HCT116 (cell line): ENCODE measurements at regions not wholly inside any gene's neighbourhood (a gene's known extent, or its start where the extent isn't known, plus 50 kb on each side); places are given as distances from the start of the nearest gene placed in this dataset.

Source experiments
- CBX3 ChIP-seq: IDR thresholded peaks from 2 replicates; pipeline ENCODE4 v1.6.1; 2012; ENCODE audit warnings: low read depth
- CTCF ChIP-seq, 3 experiments: fragments of 200-600 bp in 1 of 3; sonication (generic) in 1 of 3; IDR thresholded peaks in 2 of 3; conservative IDR thresholded peaks in 1 of 3; 2 replicates each; pipeline ENCODE4 v1.5.1; 2012 to 2017; ENCODE audit warnings: low read depth in 2 of 3, low read length in 2 of 3, antibody characterized with exemption in 1 of 3, borderline replicate concordance in 1 of 3, control low read depth in 1 of 3, mild to moderate bottlenecking in 1 of 3, mixed read lengths in 1 of 3, mixed run types in 1 of 3, moderate library complexity in 1 of 3; ENCODE audit not compliant: insufficient read depth in 1 of 3
- EZH2 ChIP-seq: fragments of 200-600 bp; sonication (generic); IDR thresholded peaks from 2 replicates; pipeline ENCODE4 v1.6.1; 2017; ENCODE audit warnings: antibody characterized with exemption, mixed run types
- JUND ChIP-seq: IDR thresholded peaks from 2 replicates; pipeline ENCODE4 v1.6.1; 2012
- MAX ChIP-seq: IDR thresholded peaks from 2 replicates; pipeline ENCODE4 v1.6.1; 2012
- POLR2A ChIP-seq: IDR thresholded peaks from 2 replicates; pipeline ENCODE4 v1.7.0; 2011; ENCODE audit warnings: borderline replicate concordance; ENCODE audit not compliant: insufficient read depth, insufficient read length; ENCODE audit errors: extremely low read depth
- POLR2AphosphoS5 ChIP-seq: IDR thresholded peaks from 2 replicates; pipeline ENCODE4 v1.6.1; 2011; ENCODE audit warnings: mild to moderate bottlenecking, low read depth, low read length, moderate library complexity
- SIN3A ChIP-seq: IDR thresholded peaks from 2 replicates; pipeline ENCODE4 v1.6.1; 2012; ENCODE audit warnings: low read depth
- SRF ChIP-seq: IDR thresholded peaks from 2 replicates; pipeline ENCODE4 v1.6.1; 2012; ENCODE audit warnings: low read depth
- ZBTB33 ChIP-seq: IDR thresholded peaks from 2 replicates; pipeline ENCODE4 v1.6.1; 2011; ENCODE audit warnings: mild to moderate bottlenecking, low read length, moderate library complexity; ENCODE audit not compliant: insufficient replicate concordance; ENCODE audit errors: extremely low read depth
- ZNF274 ChIP-seq: fragments of 200-500 bp; sonication (Bioruptor generic); IDR thresholded peaks from 2 replicates; pipeline ENCODE4 v1.6.1; 2014; ENCODE audit warnings: mild to moderate bottlenecking, low read depth, low read length, inconsistent platforms

GRCh38 chr15:39092761-39093160 is 488.1 kb upstream of the THBS1 start:
- TF ChIP-seq ZNF274 (no peak), CTCF (IDR thresholded peaks at IDR 0.05 in 2 of 3, conservative IDR thresholded peaks at IDR 0.05 in 1 of 3; ENCODE audit: borderline replicate concordance in 1 of 3, insufficient read depth in 1 of 3, low read depth in 2 of 3, low read length in 2 of 3) (no peak), POLR2A (no peak), ZBTB33 (no peak), POLR2AphosphoS5 (no peak), CBX3 (no peak), SRF (no peak), SIN3A (no peak), JUND (no peak), EZH2 (no peak), MAX (no peak)
